ENCODE measurements at regions not wholly inside any gene's neighbourhood (a gene's known extent, or its start where the extent isn't known, plus 50 kb on each side); places are given as distances from the start of the nearest gene placed in this dataset.

DNA sequence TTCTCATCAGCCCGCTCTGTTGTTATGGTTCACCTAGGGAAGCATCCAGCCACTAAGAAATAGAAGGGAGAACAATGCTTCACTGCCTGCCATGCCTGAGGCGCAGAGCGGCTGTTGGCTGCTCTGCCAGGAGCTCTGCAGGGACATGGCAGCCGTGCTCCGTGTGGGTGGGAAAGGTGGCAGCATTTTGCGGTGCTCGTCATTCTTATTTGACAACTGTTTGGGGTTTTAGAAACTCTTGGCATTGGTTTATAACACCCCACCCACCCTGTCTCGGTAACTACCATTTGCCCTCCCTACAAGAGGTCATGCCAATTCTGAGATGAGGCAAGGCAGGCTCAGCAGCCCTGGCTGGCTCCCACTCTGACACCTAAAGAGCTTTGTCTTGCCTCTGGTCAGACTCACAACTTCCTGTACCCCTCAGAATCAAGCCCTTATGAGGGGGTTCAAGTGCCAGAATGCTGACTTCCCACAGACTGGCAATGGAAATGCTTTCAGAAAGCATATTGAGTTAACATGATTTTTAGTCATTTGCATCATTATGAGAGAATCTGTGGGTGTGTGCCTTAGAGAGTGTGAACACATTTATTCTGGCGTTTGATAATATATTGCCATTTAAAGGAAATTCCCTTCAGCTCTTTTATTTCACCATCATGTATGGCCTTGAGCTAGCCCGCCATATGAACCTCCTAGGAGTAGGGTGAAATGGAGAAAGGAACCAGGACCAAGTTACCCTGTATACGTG is 288.0 kb upstream of the ANKRD55 start:
- no peak for DNase-seq (ENCODE audit: low read depth in 1 of 2, low spot score in 1 of 2)

DNA sequence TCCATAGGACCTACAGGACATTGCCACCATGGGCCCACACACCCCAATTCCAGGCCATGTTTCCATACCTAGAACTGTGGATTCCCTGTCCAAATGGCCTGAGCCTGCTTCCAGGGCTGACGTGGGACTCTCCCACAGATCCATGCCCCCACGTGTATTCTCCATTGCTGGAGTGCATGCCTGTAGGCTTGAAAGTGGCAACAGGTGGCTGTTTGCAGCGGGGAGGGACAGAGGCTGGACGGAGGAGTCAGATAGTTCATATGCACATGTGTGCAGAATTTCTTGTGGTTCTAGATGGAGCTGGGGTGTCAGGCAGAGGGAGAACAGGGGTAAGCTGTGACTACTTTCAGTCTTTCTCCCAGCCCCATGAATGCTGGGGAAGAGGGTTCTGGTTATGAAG is 285.7 kb upstream of the ANKRD55 start:
- DNase-seq (ENCODE audit: low read depth in 1 of 2, low spot score in 1 of 2) = no peak

DNA sequence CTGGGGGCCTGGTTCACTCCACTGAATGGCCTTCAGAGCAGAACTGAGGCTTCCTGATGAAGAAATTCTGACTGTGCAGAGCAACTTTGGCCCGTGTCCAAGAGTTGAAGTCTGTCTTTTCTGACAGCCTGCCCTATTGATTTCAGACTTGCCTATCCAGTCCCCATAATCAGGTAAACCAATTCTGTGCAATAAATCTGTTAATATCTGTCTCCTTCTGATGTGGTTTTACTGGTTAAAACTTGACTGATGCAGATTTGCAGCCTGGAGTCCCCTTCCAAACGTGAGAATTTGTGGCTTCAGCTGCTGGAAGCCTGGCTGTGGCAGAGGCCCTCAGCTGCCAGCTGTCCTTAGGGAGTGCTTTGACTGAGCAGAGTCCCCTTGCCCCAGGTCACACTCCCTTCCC is 283.9 kb upstream of the ANKRD55 start:
- DNase-seq (ENCODE audit: low read depth in 1 of 2, low spot score in 1 of 2) = no peak

GRCh38 chr5:56516441-56516840 is 283.3 kb upstream of the ANKRD55 start:
- DNase-seq (ENCODE audit: low read depth in 1 of 2, low spot score in 1 of 2) = no peak

DNA sequence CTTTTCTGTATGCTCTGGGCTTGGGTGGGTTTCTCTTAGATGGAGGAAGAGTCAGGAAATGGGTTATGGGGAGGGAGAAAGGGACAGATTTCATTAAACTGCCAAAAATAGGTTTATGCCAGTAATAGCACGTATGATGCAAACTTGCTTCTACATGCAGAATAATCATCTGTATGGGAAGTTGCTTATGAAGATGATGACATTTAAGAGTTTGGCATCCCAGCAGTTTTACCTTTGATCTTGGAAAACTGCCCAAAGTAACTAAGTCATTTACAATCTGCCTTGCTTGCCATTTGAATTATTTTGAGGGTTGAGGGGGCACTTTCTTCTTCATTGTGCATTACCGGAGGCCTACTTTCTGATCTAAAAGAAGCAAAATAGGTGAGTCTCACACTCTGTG is 282.9 kb upstream of the ANKRD55 start:
- no peak for DNase-seq (ENCODE audit: low read depth in 1 of 2, low spot score in 1 of 2)

- no peak for DNase-seq (ENCODE audit: low read depth in 1 of 2, low spot score in 1 of 2)
These were observed 281.9 kb upstream of the ANKRD55 start for GRCh38 chr5:56515011-56515410.

DNA sequence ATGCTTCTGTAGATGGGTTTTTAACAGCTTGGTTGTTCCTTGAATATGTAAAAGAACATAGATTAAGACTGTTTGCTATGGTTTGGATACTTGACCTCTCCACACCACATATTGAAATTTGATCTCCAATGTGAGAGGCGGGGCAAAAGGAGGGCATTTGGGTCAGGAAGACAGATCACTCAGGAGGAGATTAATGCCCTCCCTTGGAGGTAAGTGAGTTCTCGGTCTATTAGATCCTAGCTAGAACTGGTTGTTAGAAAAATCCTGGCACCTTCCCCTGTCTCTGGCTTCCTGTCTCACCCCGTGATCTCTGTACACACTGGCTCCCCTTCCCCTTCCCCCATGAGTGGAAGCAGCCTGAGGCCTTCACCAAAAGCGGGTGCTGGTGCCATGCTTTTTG is 281.1 kb upstream of the ANKRD55 start:
- DNase-seq (ENCODE audit: low read depth in 1 of 2, low spot score in 1 of 2) = no peak

GRCh38 chr5:56513141-56513540 is 280.0 kb upstream of the ANKRD55 start:
- no peak for DNase-seq (ENCODE audit: low read depth in 1 of 2, low spot score in 1 of 2)

GRCh38 chr5:56512313-56512996 is 279.3 kb upstream of the ANKRD55 start:
- no peak for DNase-seq (ENCODE audit: low read depth in 1 of 2, low spot score in 1 of 2)

- DNase-seq (ENCODE audit: low read depth in 1 of 2, low spot score in 1 of 2) = no peak
These were observed 278.3 kb upstream of the ANKRD55 start for GRCh38 chr5:56511326-56511841.

DNA sequence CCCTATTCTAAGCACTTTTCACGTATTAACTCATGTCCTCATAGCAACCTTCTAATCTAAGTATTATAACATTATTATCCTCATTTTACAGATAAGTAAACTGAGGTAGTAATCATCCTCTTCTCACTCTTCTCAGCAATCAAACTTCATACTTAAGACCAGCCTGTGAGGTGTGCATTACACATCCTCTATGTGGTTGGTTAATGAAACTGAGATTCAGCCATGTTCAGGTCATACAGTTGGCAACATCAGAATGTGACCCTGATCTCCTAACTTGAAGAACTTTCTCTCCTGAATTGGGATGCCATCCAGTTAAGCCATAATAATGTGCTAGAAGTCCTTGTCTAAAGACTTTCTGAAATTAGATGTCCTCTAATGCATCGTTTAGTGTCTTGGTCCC is 275.1 kb upstream of the ANKRD55 start:
- no peak for DNase-seq (ENCODE audit: low read depth in 1 of 2, low spot score in 1 of 2)

- no peak for DNase-seq (ENCODE audit: low read depth in 1 of 2, low spot score in 1 of 2)
These were observed 274.3 kb upstream of the ANKRD55 start for GRCh38 chr5:56507351-56507930.

DNA sequence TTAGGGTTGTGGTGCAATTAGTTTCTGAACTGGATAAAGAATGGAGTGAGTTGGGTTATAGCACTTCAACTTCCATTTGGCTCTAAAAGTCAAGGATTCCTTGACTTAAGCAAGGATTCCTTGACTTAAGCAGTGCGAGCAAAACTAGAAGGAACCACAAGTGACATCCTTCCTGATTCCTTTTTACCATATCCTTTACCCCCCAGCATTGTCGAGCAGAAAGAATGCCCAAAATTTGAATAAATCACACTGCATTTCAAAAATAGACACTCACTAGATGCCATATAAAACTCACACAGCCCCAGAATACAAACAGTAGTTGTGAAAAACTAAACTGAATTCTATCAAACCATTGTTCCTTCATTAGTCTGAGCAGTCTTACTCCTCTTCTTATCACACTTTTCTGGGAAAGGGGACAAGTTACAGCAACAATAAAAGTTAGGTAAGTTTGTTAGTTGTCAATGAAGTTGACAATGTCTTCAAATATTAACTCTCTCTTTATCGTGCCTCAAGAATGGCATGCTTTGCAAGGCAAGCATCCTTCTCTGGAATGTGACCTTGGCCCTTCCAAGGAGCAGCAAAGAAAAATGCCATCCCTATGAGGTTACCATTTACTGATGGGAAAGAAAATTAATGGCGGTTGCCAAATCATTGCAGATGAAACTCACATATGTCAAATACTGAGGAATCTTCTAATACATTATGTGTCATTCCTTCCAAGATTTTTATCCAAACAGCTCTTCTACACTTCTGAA is 273.3 kb upstream of the ANKRD55 start:
- no peak for DNase-seq (ENCODE audit: low read depth in 1 of 2, low spot score in 1 of 2)

GRCh38 chr5:56503929-56504328 is 270.8 kb upstream of the ANKRD55 start:
- no peak for DNase-seq (ENCODE audit: low read depth in 1 of 2, low spot score in 1 of 2)

DNA sequence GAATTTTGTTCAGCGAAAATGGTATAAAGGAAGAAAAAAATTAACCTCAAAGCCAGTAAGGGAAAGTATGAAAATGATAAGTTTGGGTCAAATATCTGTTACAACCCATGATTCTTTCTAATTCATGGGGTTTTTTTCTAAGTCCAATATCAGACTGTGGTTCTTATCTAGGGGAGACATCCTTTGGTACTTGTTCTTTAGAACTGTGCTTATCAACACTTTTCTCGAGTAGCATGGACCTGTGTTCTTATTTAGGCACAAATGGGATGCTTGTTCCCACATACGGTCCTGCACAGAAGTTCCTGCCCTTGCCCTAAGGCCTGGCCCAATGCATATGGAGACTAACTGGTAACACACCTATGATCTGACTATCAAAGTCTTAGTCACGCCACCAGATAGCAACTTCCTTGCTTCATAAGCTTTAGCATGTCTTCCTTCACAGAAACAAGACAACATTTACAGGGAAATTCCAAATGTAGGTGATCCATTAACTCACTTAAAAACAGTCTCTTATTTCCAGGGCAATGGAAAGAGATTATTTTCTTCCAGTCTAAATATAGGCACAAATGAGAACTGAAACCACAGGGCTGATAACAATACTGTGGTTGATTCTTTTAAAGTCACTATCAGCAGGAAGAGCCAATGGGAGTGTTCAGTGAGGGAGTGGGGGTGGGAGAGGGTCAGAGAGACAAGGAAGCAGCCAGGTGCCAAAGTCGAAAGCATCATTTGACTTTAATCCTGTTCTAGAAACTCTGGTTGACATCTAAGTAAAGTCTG is 268.8 kb upstream of the ANKRD55 start:
- no peak for DNase-seq (ENCODE audit: low read depth in 1 of 2, low spot score in 1 of 2)

DNA sequence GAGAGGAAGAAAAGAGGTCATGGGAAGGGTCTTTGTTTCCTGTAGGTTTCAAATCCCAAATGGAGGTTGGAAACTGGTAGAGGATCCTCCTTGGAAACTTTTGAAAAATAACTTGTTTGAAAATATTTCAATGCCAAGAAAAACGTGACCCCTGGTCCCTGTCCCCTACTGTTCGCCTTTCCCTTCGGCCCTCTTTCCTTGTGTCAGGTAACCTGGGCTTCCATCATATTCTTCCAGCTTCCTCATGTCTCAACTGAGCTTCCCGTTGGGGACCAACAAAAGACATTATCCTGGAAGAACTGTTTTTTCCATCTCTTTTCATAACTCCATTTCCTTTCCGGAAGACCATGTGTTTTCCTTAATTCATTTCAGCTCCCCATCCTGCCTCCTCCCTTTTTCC is 266.8 kb upstream of the ANKRD55 start:
- DNase-seq (ENCODE audit: low read depth in 1 of 2, low spot score in 1 of 2) = no peak

GRCh38 chr5:56499491-56499890 is 266.4 kb upstream of the ANKRD55 start:
- DNase-seq (ENCODE audit: low read depth in 1 of 2, low spot score in 1 of 2) = no peak

GRCh38 chr5:56498759-56499395 is 265.7 kb upstream of the ANKRD55 start:
- no peak for DNase-seq (ENCODE audit: low read depth in 1 of 2, low spot score in 1 of 2)

DNA sequence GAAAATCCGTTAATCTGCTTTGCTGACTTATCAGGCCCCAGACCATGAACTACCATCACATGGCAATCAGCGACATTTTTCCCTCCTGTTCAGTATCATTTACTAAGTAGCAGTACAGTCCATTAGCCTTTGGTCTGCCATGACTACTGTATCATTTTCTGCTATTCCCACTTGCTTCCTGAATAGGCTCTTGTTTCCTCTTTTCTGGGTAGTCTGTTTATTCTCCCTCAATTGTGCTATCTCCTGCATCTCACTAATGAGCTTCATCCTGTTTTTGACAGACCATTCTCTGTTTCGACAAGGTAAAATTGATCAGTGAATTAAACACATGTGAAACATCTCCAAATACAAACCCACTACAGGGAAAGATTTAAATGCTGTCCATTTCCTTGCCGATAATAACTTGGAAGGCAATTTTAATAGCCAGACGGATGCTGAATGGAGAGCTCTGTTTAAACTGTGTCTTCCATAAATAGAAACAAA is 263.5 kb upstream of the ANKRD55 start:
- no peak for DNase-seq (ENCODE audit: low read depth in 1 of 2, low spot score in 1 of 2)

DNA sequence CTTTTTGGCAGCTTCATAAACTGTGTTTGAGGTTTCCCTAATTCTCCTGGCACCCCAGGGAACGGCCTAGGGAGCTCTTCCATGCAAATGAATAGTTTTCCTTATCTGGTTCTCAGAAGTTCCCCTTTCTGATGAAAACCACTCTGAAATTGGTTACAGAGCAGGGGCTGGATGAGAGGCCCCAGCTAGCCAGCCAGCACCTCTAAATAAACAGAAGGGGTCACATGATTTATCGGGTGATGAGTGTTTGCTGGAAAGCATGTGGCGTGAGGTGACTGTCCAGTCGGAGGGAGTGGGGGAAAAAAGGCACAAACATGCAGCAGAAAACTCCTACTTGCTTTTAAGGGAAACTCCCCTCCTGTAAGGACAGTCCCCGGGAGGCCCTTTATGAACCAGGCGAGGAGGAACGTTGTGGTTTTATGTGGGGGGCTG is 261.2 kb upstream of the ANKRD55 start:
- no peak for DNase-seq (ENCODE audit: low read depth in 1 of 2, low spot score in 1 of 2)

Data from stimulated activated CD4-positive, alpha-beta T cell treated with anti-CD3 and anti-CD28 coated beads, Interleukin-15, amount 100 ng/mL, for 1 hour (primary cell).